ENCODE measurements at regions not wholly inside any gene's neighbourhood (a gene's known extent, or its start where the extent isn't known, plus 50 kb on each side); places are given as distances from the start of the nearest gene placed in this dataset.

GRCh38 chr21:25512095-25513081 is 94.9 kb downstream of the MRPL39 start:
- no peak for TF ChIP-seq CTCF (IDR thresholded peaks at IDR 0.05; ENCODE audit: low read depth, low read length, missing input control)
- no peak for TF ChIP-seq ATF3 (IDR thresholded peaks at IDR 0.05)
- no peak for TF ChIP-seq GABPA (IDR thresholded peaks at IDR 0.05 in 1 of 2, conservative IDR thresholded peaks at IDR 0.05 in 1 of 2)
- TF ChIP-seq MAX (IDR thresholded peaks at IDR 0.05) = no peak
- TF ChIP-seq REST (IDR thresholded peaks at IDR 0.05) = no peak
- no peak for TF ChIP-seq YY1 (IDR thresholded peaks at IDR 0.05)
- no peak for TF ChIP-seq ZBTB33 (IDR thresholded peaks at IDR 0.05)
